Activated effector memory CD4-positive, alpha-beta T cell treated with anti-CD3 and anti-CD28 coated beads, Interleukin-2, amount 50 U/mL, for 16 hours (primary cell): ENCODE measurements at regions not wholly inside any gene's neighbourhood (a gene's known extent, or its start where the extent isn't known, plus 50 kb on each side); places are given as distances from the start of the nearest gene placed in this dataset.
"Not testable (repeated sequence)": the region's sequence is repeated elsewhere in the genome, so short reads cannot be mapped to it uniquely, and the experiment has no call there.

ENCODE experiments used
- DNase-seq: peaks from one replicate; pipeline ENCODE4 v3.0.0-alpha.2; 2020

GRCh38 chr18:68219872-68220271 lies 495.0 kb downstream of the TMX3 start:
- DNase-seq = no peak

GRCh38 chr18:68219274-68219673 lies 495.6 kb downstream of the TMX3 start:
- no peak for DNase-seq

GRCh38 chr18:68215931-68216330 lies 499.0 kb downstream of the TMX3 start:
- no peak for DNase-seq

- DNase-seq = no peak
Measured at GRCh38 chr18:68186039-68186438, 528.9 kb downstream of the TMX3 start.

- DNase-seq = no peak
Measured at GRCh38 chr18:68181956-68182355, 533.0 kb downstream of the TMX3 start.

GRCh38 chr18:68179811-68180210 lies 535.1 kb downstream of the TMX3 start:
- no peak for DNase-seq

GRCh38 chr18:68178921-68179320 lies 536.0 kb downstream of the TMX3 start:
- DNase-seq = no peak

GRCh38 chr18:68177807-68178702 lies 536.9 kb downstream of the TMX3 start:
- DNase-seq = no peak

GRCh38 chr18:68176901-68177300 lies 538.0 kb downstream of the TMX3 start:
- no peak for DNase-seq

GRCh38 chr18:68172842-68173549 lies 541.9 kb downstream of the TMX3 start:
- DNase-seq = no peak

- no peak for DNase-seq
Measured at GRCh38 chr18:68164909-68165308, 550.0 kb downstream of the TMX3 start.

GRCh38 chr18:68153821-68154220 lies 561.1 kb downstream of the TMX3 start:
- DNase-seq = not testable (repeated sequence)

- DNase-seq = no peak
Measured at GRCh38 chr18:68152770-68153169, 562.1 kb downstream of the TMX3 start.

- DNase-seq = no peak
Measured at GRCh38 chr18:68150961-68151360, 563.9 kb downstream of the TMX3 start.

- DNase-seq = no peak
Measured at GRCh38 chr18:68148863-68149262, 566.0 kb downstream of the TMX3 start.

- DNase-seq = no peak
Measured at GRCh38 chr18:68147728-68148127, 567.2 kb downstream of the TMX3 start.

- no peak for DNase-seq
Measured at GRCh38 chr18:68121826-68122225, 593.1 kb downstream of the TMX3 start.

GRCh38 chr18:68121308-68121707 lies 593.6 kb downstream of the TMX3 start:
- DNase-seq = no peak

- no peak for DNase-seq
Measured at GRCh38 chr18:68114989-68115388, 598.5 kb upstream of the DSEL start.

GRCh38 chr18:68104036-68104435 lies 587.5 kb upstream of the DSEL start:
- no peak for DNase-seq

GRCh38 chr18:68103561-68103960 lies 587.0 kb upstream of the DSEL start:
- no peak for DNase-seq

GRCh38 chr18:68102117-68102516 lies 585.6 kb upstream of the DSEL start:
- DNase-seq = no peak

- no peak for DNase-seq
Measured at GRCh38 chr18:68098655-68099054, 582.1 kb upstream of the DSEL start.

- no peak for DNase-seq
Measured at GRCh38 chr18:68086481-68086880, 570.0 kb upstream of the DSEL start.
